ENCODE measurements at regions not wholly inside any gene's neighbourhood (a gene's known extent, or its start where the extent isn't known, plus 50 kb on each side); places are given as distances from the start of the nearest gene placed in this dataset.

DNA sequence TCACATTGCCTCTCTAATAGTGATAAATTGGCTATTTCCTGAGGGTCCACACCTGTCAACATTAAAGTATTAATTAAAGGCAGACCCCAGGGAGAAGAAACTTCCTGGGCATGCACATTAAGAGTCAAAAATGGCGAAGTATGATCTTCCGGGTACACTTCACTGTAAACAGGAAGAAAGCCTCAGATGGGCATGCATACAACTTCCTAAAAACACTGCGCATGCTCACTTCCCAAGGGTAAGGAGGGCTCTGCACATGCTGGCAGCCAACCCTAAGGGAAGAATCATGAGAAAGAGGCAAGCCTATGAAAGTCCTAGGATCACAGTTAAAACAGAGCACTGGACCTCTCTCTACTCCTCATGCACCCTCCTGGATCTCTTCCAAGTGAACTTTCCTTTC lies 80.1 kb upstream of the IMMP2L start:
- Histone ChIP-seq H3K9me2 (ENCODE audit: insufficient read depth, low read length) (no peaks in the 10 kb centered on the region), H3K9ac (ENCODE audit: low read length) (no peak overlapping the region), H3K27me3 (ENCODE audit: insufficient read depth, low read depth, low read length) (no peaks in the 10 kb centered on the region), H3K4me2 (ENCODE audit: low read length) (no peak overlapping the region), H3K79me2 (replicated peaks; ENCODE audit: insufficient read depth, low read length) (no peaks in the 10 kb centered on the region), H3F3A (ENCODE audit: insufficient read depth, low read length, poor library complexity, severe bottlenecking) (no peaks in the 10 kb centered on the region), H3K4me3 (ENCODE audit: low read length) (no peak overlapping the region), H3K27ac (ENCODE audit: low read length) (no peak overlapping the region), H4K20me1 (ENCODE audit: insufficient read depth) (no peaks in the 10 kb centered on the region), H3K9me3 (ENCODE audit: low read length) (no peaks in the 10 kb centered on the region), H3K36me3 (ENCODE audit: insufficient read depth, low read length) (no peaks in the 10 kb centered on the region), H2AFZ (ENCODE audit: low read depth, low read length) (no peak overlapping the region)
- TF ChIP-seq MXI1 (conservative IDR thresholded peaks at IDR 0.05; ENCODE audit: poor library complexity, severe bottlenecking) = no peak
- no peak for TF ChIP-seq EZH2 (IDR thresholded peaks at IDR 0.05; ENCODE audit: borderline replicate concordance, insufficient read depth, low read length, poor library complexity, severe bottlenecking)
- TF ChIP-seq POLR2AphosphoS5 (IDR thresholded peaks at IDR 0.05) = no peak
- no peak for TF ChIP-seq RAD21 (conservative IDR thresholded peaks at IDR 0.05)
- TF ChIP-seq, protein P1, sequence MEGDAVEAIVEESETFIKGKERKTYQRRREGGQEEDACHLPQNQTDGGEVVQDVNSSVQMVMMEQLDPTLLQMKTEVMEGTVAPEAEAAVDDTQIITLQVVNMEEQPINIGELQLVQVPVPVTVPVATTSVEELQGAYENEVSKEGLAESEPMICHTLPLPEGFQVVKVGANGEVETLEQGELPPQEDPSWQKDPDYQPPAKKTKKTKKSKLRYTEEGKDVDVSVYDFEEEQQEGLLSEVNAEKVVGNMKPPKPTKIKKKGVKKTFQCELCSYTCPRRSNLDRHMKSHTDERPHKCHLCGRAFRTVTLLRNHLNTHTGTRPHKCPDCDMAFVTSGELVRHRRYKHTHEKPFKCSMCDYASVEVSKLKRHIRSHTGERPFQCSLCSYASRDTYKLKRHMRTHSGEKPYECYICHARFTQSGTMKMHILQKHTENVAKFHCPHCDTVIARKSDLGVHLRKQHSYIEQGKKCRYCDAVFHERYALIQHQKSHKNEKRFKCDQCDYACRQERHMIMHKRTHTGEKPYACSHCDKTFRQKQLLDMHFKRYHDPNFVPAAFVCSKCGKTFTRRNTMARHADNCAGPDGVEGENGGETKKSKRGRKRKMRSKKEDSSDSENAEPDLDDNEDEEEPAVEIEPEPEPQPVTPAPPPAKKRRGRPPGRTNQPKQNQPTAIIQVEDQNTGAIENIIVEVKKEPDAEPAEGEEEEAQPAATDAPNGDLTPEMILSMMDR (IDR thresholded peaks at IDR 0.05; ENCODE audit: poor library complexity, severe bottlenecking) = no peak

DNA sequence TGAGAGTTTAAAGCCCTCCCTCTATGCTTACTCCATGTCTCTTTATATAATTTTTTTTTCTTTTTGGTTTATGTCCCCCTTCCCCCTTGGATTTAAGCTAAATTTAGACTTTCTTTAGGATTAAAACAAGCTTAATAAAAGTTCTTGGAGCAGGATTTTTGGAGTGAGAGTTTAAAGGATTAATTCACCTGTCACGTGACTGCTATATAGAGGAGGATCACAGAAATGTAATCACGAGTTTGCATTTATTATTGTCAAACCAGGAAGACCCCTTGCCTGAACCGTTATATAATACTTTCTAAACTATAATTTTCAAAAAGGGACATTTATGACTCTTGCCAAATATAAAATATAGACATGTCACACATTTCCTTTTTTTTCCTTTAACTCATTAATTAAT lies 78.1 kb upstream of the IMMP2L start:
- no peak overlapping the region for H3K4me3 ChIP-seq (ENCODE audit: low read length)
- no peak overlapping the region for H3K9ac ChIP-seq (ENCODE audit: low read length)
- no peaks in the 10 kb centered on the region for H3K27me3 ChIP-seq (ENCODE audit: insufficient read depth, low read depth, low read length)

More for the DNA sequence above, 78.1 kb upstream of the IMMP2L start:
- TF ChIP-seq EP300 (conservative IDR thresholded peaks at IDR 0.05; ENCODE audit: poor library complexity, severe bottlenecking) (no peak), SMC3 (conservative IDR thresholded peaks at IDR 0.05; ENCODE audit: poor library complexity) (no peak), EZH2 (IDR thresholded peaks at IDR 0.05; ENCODE audit: borderline replicate concordance, insufficient read depth, low read length, poor library complexity, severe bottlenecking) (no peak), MXI1 (conservative IDR thresholded peaks at IDR 0.05; ENCODE audit: poor library complexity, severe bottlenecking) (no peak), RAD21 (conservative IDR thresholded peaks at IDR 0.05) (no peak), TAF1 (IDR thresholded peaks at IDR 0.05; ENCODE audit: low read depth) (no peak), POLR2AphosphoS5 (IDR thresholded peaks at IDR 0.05) (no peak)
- TF ChIP-seq, protein P1 (IDR thresholded peaks at IDR 0.05; ENCODE audit: poor library complexity, severe bottlenecking) = no peak
- TF ChIP-seq, protein P2, sequence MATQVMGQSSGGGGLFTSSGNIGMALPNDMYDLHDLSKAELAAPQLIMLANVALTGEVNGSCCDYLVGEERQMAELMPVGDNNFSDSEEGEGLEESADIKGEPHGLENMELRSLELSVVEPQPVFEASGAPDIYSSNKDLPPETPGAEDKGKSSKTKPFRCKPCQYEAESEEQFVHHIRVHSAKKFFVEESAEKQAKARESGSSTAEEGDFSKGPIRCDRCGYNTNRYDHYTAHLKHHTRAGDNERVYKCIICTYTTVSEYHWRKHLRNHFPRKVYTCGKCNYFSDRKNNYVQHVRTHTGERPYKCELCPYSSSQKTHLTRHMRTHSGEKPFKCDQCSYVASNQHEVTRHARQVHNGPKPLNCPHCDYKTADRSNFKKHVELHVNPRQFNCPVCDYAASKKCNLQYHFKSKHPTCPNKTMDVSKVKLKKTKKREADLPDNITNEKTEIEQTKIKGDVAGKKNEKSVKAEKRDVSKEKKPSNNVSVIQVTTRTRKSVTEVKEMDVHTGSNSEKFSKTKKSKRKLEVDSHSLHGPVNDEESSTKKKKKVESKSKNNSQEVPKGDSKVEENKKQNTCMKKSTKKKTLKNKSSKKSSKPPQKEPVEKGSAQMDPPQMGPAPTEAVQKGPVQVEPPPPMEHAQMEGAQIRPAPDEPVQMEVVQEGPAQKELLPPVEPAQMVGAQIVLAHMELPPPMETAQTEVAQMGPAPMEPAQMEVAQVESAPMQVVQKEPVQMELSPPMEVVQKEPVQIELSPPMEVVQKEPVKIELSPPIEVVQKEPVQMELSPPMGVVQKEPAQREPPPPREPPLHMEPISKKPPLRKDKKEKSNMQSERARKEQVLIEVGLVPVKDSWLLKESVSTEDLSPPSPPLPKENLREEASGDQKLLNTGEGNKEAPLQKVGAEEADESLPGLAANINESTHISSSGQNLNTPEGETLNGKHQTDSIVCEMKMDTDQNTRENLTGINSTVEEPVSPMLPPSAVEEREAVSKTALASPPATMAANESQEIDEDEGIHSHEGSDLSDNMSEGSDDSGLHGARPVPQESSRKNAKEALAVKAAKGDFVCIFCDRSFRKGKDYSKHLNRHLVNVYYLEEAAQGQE (IDR thresholded peaks at IDR 0.05; ENCODE audit: borderline replicate concordance) = no peak
- no peaks in the 10 kb centered on the region for H3K9me2 ChIP-seq (ENCODE audit: insufficient read depth, low read length)
- no peaks in the 10 kb centered on the region for H3K79me2 ChIP-seq (replicated peaks; ENCODE audit: insufficient read depth, low read length)
- no peaks in the 10 kb centered on the region for H3F3A ChIP-seq (ENCODE audit: insufficient read depth, low read length, poor library complexity, severe bottlenecking)
- no peak overlapping the region for H3K27ac ChIP-seq (ENCODE audit: low read length)
- no peaks in the 10 kb centered on the region for H3K9me3 ChIP-seq (ENCODE audit: low read length)
- H3K36me3 ChIP-seq (ENCODE audit: insufficient read depth, low read length) = no peaks in the 10 kb centered on the region
- no peak overlapping the region for H2AFZ ChIP-seq (ENCODE audit: low read depth, low read length)
- no peaks in the 10 kb centered on the region for H4K20me1 ChIP-seq (ENCODE audit: insufficient read depth)
- no peak overlapping the region for H3K4me2 ChIP-seq (ENCODE audit: low read length)
